ENCODE measurements at regions not wholly inside any gene's neighbourhood (a gene's known extent, or its start where the extent isn't known, plus 50 kb on each side); places are given as distances from the start of the nearest gene placed in this dataset.

GRCh38 chr7:4444106-4444505, 238.0 kb upstream of the FOXK1 start:
- TF ChIP-seq CTCF (IDR thresholded peaks at IDR 0.05; ENCODE audit: poor library complexity), result no peak
- no peak for TF ChIP-seq EZH2 (IDR thresholded peaks at IDR 0.05; ENCODE audit: borderline replicate concordance)
